SK-N-DZ (cell line): ENCODE measurements at regions not wholly inside any gene's neighbourhood (a gene's known extent, or its start where the extent isn't known, plus 50 kb on each side); places are given as distances from the start of the nearest gene placed in this dataset.

Experiments used
- DNase-seq: peaks from one replicate; pipeline ENCODE4 v3.0.0-alpha.2; 2015; ENCODE audit warnings: low spot score

DNA sequence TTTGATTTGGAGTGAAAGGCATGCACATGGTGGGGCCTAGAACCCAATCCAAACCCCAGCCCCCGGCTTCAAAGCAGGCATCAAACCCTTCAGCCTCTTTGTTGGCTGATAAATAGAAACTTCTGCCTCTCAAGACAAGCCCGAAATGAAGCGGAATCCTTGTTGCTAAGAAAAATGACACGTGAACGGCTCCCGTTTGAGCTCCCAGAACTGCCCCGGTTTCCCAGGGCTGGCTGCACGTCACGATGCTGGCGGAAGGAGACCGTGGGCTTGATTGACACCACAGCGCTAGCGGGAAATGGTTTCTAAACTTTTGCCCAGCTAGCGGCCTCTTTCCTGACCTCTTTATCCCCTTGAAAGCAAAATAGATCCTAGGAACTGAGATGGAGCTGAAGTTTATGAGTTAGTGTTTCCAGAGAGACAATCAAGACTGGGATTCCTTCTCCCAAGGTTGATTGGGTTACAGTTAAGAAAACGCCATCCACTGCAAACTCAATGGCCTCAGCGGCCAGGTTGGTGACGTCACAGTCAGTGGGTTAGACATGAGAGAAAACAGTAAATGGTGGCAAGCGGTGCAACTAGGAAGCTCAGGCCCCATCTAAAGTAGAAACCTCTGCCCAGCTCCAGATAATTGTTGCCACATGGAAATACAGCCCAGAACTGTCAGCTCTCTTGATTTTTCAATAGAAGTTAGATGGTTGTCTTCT, 117.0 kb downstream of the ANKRD60 start:
- no peak for DNase-seq

- DNase-seq: no peak
Observed at GRCh38 chr20:58109918-58110635, 118.4 kb downstream of the ANKRD60 start.

DNA sequence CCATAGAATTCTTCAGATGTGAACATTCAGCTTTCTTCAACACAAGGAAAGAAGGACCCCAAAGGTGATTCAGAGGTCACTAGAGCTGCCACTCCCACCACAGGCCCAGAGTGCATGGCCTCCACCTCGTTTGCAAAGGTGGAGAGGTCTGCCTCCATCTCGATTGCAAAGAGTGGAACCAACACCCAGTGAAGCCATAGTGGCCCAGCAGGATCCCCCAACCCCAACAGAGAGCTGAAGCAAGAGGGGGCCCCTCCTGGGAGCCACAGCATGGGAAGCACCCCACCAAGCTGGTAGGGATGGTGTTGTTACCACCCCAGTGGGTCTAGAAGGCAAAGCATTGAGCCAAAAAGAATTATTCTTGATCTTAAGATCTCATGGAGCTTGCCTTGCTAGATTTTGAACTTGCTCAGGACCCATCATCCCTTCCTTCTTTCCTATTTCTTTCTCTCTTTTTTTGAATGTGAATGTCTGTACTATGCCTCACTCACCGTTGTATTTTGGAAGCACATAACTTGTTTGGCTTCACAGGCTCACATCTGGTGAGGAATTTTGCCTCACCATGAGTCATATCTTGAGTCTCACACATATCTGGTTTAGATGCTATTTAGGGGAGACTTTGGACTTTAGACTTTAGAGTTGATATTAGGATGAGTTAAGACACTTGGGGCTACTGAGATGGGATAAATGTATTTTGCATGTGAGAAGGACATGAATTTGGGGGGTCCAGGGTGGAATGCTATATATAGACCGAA, 119.2 kb downstream of the ANKRD60 start:
- DNase-seq: no peak

GRCh38 chr20:58107533-58107932, 120.9 kb downstream of the ANKRD60 start:
- DNase-seq: no peak

DNA sequence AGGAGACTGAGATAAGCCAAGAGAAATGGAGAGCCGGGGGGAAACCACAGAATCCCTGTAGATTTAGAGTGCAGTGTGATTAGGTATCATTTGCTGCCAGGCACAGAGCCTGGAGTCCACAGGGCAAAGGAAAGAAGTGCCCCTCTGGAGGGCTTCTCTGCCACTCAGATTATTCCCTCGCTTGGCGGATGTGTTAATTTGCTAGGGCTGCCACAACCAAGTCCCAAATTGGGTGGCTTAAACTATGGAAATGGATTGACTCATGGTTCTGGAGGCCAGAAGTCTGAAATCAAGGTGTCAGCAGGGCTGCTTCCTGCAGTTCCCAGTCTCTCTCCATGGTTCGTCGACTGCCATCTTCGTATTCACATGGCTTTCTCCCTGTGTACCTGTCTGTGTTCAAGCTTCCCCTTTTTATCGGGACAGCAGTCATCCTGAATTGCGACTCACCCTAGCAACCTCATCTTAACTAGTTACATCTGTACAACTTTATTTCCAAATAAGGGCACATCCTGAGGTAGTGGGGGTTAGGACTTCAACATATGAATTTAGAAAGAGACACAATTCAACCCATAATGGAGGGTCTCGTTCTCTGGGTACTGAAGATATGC, 122.2 kb downstream of the ANKRD60 start:
- DNase-seq: no peak

DNA sequence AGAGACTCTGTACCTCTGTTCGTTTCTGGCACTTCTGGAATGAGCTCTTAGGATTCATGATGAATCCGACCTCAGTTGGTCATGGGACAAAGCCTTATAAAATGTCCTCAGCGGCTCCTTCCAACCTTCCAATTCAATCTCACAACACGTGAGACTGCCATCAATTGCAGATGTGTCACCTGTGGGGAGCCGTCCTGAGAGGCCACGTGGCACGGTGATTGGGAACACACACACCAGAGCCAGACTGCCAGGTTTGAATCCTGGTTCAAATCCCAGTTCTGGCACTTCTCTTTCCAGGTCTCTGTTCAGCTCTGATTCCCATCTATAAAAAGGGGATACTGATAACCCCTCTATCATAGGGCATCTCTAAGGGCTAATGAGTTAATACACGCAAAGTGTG, 124.5 kb downstream of the ANKRD60 start:
- DNase-seq: no peak

DNA sequence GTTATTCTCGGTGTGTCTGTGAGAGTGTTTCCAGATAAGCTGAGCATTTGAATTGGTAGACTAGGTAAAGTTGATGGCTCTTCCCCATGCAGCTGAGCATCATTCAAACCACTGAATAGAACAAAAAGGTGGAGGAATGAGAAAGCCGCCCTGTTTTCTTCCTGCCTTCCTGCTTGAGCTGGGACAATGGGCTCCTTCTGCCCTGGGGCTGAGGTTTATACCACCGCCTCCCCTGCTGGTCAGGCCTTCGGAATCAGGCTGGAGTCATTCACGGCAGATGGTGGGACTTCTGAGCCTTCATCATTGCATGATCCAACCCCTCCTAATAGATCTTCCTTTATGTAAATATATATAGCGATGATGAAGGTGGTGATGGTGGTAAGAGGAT, 124.9 kb downstream of the ANKRD60 start:
- no peak for DNase-seq

- no peak for DNase-seq
Observed at GRCh38 chr20:58102744-58103516, 125.5 kb downstream of the ANKRD60 start.

DNA sequence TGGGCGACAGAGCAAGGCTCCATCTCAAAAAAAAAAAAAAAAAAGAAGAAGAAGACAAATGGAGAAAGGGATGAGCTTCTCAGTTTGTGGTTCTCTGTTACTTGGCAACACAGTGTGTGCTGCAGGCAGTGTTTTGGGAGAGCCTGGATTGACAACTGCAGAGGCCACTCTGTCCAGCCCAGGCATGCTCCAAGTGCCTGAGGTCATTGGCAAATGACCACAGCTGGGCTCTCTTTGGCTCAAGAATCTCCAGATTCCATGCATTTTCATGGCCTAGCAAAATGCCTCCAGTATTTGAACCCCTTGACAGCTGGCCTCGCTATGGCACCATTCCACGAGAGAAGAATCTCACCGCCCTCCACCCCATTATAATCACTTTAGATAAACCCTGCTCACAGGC, 126.2 kb downstream of the ANKRD60 start:
- no peak for DNase-seq

GRCh38 chr20:58100731-58101356, 127.6 kb downstream of the ANKRD60 start:
- no peak for DNase-seq

DNA sequence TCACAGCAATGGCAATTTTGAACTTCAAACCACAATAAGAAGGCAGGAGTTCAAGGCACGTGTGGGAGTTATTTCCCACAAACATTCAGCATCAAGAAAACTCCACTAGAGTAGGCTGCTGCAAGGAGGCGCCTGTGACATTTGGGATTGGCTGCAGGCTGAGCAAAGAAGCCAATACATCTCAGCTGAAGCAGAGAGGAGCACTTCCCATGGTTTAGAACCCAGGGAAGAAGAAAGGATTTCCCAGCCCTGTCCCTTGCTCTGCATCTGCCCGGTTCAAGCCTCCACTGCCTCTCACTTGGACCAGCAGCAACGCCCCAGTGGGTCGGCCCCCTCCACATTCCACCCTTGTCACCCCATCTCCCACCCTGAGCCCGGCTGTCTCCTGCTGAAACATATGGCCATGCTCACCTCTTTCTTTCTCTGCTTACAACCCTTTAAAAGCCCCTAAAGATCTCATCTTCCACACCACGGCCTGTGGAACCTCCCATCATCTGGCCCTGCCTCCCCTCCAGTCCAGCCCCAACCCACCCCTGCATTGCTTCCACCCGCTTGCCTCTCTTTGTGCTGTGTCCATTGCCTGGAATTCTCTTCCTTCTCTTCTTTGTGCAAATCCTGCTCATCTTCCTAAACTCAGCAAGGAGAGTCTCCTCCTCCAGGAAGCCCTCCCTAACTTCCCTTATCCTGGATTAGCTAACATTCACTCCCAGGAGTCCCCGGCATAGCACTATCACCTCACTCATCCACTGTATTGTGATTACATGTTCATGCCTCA, 128.3 kb downstream of the ANKRD60 start:
- no peak for DNase-seq

DNA sequence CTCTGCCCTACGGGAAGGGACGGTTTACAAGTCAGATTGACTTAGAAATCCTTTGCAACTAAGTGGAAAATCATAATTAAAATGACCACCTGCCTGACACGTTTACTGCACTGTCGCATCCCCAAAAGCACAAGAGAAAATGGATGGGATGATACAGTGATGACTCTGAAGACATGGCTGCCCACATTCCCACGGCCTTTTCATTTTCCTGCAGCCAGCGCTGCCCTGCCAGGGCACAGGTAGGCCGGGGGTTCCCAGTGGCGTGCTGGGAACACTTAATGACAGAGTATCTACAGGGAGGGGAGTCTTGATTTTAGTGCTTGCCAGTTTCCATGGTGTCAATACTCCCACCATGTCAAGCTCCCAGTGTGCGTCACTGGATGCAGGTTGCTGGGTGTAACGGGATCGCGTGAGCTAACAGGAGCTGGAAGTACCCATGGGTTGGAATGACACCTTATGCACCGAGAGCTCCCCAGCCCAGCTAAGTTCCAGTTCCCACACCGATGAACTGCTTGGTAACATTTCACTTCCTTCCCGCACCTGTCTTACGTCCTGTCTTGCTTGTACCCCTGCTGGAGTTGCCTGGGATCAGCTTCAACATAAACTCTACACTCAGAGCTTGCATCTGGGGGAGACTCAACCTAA, 129.0 kb downstream of the ANKRD60 start:
- DNase-seq: no peak

DNA sequence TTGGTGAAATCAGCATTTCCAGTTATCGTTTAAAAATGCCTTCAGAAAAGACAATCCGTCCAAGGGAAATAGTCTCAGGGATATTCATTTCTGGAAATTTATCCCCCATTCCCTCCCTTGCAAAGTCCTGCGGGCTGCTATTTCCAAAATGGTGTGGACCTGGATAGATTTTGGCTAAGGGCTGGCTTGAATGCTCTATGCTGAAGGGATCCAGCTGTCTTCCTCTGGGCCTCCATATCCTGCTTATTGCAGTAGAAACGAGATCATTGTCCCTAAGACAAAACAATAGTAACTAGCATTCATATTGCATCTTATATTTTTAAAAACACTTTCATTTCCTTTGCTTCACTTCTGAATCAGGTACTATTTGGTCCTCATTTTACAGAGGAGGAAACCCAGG, 129.9 kb downstream of the ANKRD60 start:
- no peak for DNase-seq

DNA sequence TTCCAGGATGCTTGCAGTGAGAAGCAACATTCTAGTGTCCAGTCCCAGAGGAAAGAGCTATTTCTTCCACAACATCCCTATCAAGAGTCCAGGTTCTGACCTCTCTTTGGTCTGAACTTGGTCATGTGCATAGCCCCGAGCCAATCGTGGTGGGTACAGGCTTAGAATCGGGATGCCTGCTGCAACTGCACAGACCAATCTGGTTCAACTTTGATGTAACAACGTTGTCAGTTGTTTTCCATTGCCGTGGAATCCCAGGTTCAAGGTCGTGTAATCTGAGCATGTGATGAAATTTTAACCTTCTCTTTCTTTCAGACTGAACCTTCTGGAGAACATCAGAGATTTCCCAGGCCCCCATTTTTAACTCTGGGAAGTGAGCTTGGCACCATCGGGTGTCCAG, 130.5 kb downstream of the ANKRD60 start:
- DNase-seq: no peak

DNA sequence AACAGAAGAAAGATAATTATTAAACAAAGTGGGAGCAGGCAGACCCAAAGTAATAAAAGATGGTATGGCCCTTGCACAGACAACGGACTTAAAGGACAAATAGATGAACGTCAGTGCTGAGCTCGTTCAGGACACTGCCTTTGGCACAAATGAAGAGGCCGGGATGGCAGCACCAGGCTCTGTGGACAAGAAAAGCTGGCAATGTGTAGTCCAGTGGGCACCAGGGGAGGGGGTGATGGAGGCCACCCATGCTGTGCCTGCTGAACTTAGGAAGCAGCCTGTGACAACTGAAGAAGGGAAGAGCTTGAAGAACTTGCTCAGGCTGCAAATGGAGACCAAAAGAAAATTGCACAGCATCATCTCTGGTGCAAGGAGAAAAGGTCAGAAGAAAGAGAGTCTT, 131.0 kb downstream of the ANKRD60 start:
- DNase-seq: no peak

GRCh38 chr20:58096880-58097423, 131.5 kb downstream of the ANKRD60 start:
- DNase-seq: no peak

DNA sequence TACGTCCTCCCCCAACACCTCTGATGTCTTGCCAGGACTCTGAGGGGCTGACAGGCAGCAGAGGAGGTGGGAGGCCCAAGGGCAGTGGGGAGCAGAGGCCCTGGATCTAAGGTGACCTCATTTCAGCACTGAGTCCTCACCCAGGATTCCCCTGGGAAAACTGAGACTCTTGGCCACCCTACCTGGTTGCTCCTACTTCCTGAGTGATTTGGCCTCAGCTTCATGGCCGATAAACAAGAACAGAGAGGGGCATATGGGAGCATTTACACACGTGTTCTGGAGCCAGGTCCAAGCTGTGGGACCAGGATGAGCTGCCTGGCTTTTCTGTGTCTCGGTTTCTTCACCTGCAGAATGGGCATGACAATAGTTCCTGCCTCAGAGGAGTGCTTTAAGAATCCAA, 133.8 kb downstream of the ANKRD60 start:
- DNase-seq: no peak

DNA sequence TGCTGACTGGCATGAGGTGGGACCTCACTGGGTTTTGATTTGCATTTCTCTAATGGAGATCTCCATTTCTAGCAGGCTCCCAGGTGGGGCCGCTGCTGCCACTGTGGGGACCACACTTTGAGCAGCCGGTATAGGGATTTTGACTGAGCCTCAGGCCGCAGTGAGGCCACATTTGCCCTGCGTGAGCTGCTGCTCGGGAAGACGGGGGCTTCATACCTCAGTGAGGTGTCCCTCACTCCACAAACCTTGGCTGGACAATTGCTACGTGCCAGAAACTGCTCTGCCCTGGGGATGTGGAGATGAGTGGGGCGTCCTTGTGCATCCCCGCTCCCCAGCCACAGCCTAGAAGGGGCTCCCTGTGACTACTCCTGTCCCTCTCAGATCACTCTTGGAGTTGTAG, 134.3 kb downstream of the ANKRD60 start:
- DNase-seq: no peak

DNA sequence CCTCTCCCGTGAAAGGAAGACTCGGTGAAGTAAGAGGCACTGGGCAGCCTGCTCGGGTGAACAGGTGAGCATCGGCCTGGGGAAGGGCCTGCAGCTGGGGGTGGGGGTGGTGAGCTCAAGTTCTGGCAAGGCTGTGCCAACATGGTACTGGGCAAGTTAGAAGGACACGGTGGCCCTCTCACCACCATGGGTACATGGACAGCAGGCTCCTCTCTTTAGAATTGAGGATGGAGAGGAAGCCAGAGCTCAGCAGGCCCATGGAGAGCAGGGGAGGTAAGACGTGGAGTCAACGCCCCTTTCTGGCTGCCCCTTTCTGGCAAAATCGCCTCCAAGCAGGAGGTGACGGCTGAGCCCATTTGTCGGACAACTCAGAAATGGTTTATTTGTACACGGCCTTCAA, 135.6 kb downstream of the ANKRD60 start:
- DNase-seq: no peak
